DND-41 (cell line): ENCODE measurements at regions not wholly inside any gene's neighbourhood (a gene's known extent, or its start where the extent isn't known, plus 50 kb on each side); places are given as distances from the start of the nearest gene placed in this dataset.

Experiments used
- ATAC-seq: fragments of 200-7000 bp; cut with Tn5 transposase; 3 replicates; pipeline ENCODE4 v1.9.1; 2021; ENCODE audit warnings: low read depth; ENCODE audit not compliant: insufficient read depth
- DNase-seq: peaks from one replicate; pipeline ENCODE4 v3.0.0-alpha.2; 2020
- H2AFZ ChIP-seq: 2 replicates; pipeline ENCODE4 v1.6.0; 2012; ENCODE audit warnings: low read depth, low read length
- H3K27ac ChIP-seq: 2 replicates; pipeline ENCODE4 v1.5.1; 2012; ENCODE audit warnings: low read length, inconsistent platforms
- H3K27me3 ChIP-seq: fragments of 200-600 bp; sonication (generic); 2 replicates; pipeline ENCODE4 v1.6.0; 2012; ENCODE audit warnings: low read length, mild to moderate bottlenecking, inconsistent platforms; ENCODE audit not compliant: insufficient read depth, poor library complexity
- H3K36me3 ChIP-seq: 2 replicates; pipeline ENCODE4 v1.5.1; 2012; ENCODE audit warnings: low read length, inconsistent platforms; ENCODE audit not compliant: insufficient read depth
- H3K4me1 ChIP-seq: 2 replicates; pipeline ENCODE4 v1.5.1; 2012; ENCODE audit warnings: mild to moderate bottlenecking, low read length; ENCODE audit not compliant: insufficient read depth
- H3K4me2 ChIP-seq: 2 replicates; pipeline ENCODE4 v1.6.0; 2012; ENCODE audit warnings: mild to moderate bottlenecking, moderate library complexity, low read length, inconsistent platforms; ENCODE audit not compliant: insufficient read depth
- H3K4me3 ChIP-seq, 2 experiments: fragments of 200-600 bp in 1 of 2; shearing (Covaris generic) in 1 of 2; 2 replicates each; pipeline ENCODE4 v1.5.1; 2012 to 2016; ENCODE audit warnings: inconsistent platforms in 2 of 2, low read length in 2 of 2, mild to moderate bottlenecking in 2 of 2, low read depth in 1 of 2, moderate library complexity in 1 of 2
- H3K79me2 ChIP-seq: 2 replicates; pipeline ENCODE4 v1.6.0; 2012; ENCODE audit warnings: low read length, inconsistent platforms; ENCODE audit not compliant: insufficient read depth
- H3K9ac ChIP-seq: 2 replicates; pipeline ENCODE4 v1.6.0; 2012; ENCODE audit warnings: low read depth, mild to moderate bottlenecking, inconsistent platforms, low read length, moderate library complexity
- H3K9me3 ChIP-seq: 2 replicates; pipeline ENCODE4 v1.5.1; 2012; ENCODE audit warnings: low read length, moderate library complexity, mild to moderate bottlenecking, inconsistent platforms; ENCODE audit not compliant: insufficient read depth, severe bottlenecking
- H4K20me1 ChIP-seq: 2 replicates; pipeline ENCODE4 v1.6.0; 2012; ENCODE audit warnings: low read length; ENCODE audit not compliant: insufficient read depth
- EZH2 ChIP-seq: IDR thresholded peaks from 3 replicates; pipeline ENCODE4 v1.6.1; 2012; ENCODE audit warnings: borderline replicate concordance, low read depth, mild to moderate bottlenecking, moderate library complexity, low read length, inconsistent platforms; ENCODE audit not compliant: severe bottlenecking
- TF ChIP-seq, protein P1 (sequence below): IDR thresholded peaks from 2 replicates; pipeline ENCODE4 v1.5.1; 2012; ENCODE audit warnings: borderline replicate concordance, low read length, moderate library complexity, mild to moderate bottlenecking; ENCODE audit not compliant: poor library complexity, severe bottlenecking; ENCODE audit errors: extremely low read depth

DNA sequence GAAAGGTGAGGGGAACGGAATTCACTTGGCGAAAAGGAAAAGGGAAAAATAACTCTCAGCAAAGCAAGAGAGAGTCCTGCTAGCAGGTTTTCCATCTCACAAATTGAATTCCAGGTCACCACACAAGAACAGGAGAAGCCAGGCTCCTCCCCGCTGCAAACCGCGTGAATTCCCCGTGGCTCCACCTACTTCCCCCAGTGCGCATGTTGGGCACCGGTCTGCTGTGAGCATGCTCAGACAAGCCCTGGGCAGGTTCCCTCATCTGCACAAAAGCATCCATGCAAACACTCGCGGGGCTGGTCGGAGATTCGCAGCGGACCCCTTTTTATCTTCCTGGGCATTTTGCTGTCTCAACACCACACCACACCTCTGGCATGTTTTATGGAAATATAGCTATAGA, 58.5 kb upstream of the S1PR3 start:
- no peak overlapping the region for H3K27ac ChIP-seq
- H3K4me3 ChIP-seq, result no peak overlapping the region
- no peak overlapping the region for H2AFZ ChIP-seq

DNA sequence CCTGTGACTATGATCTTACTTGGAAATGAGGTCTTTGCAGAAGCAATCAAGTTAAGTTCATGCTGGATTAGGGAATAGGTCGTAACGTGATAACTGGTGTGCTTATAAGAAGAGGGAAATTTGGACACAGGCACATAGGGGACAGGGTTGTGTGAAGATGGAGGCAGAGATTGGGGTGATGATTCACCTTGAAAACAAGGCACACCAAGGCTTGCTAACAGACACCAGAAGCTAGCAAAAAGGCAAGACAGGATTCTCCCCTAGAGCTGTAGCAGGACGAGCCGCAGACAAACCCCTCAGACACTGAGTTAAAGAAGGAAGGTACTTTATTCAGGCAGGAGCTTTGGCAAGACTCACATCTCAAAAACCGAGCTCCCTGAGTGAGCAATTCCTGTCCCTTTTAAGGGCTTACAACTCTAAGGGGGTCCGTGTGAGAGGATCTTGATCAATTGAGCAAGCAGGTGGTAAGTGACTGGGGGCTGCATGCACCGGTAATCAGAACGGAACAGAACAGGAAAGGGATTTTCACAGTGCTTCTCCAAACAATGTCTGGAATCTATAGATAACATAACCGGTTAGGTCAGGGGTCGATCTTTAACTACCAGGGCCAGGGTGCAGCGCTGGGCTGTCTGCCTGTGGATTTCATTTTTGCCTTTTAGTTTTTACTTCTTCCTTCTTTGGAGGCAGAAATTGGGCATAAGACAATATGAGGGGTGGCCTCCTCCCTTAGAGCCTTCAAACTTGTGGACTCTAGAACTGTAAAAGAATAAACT, 57.5 kb upstream of the S1PR3 start:
- H2AFZ ChIP-seq, result no peak overlapping the region
- H3K79me2 ChIP-seq, result no peaks in the 10 kb centered on the region
- H3K4me1 ChIP-seq, result no peaks in the 10 kb centered on the region
- no peak overlapping the region for H3K4me2 ChIP-seq
- no peak for TF ChIP-seq EZH2
- TF ChIP-seq, protein P1, sequence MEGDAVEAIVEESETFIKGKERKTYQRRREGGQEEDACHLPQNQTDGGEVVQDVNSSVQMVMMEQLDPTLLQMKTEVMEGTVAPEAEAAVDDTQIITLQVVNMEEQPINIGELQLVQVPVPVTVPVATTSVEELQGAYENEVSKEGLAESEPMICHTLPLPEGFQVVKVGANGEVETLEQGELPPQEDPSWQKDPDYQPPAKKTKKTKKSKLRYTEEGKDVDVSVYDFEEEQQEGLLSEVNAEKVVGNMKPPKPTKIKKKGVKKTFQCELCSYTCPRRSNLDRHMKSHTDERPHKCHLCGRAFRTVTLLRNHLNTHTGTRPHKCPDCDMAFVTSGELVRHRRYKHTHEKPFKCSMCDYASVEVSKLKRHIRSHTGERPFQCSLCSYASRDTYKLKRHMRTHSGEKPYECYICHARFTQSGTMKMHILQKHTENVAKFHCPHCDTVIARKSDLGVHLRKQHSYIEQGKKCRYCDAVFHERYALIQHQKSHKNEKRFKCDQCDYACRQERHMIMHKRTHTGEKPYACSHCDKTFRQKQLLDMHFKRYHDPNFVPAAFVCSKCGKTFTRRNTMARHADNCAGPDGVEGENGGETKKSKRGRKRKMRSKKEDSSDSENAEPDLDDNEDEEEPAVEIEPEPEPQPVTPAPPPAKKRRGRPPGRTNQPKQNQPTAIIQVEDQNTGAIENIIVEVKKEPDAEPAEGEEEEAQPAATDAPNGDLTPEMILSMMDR, result no peak
- no peak for DNase-seq
- no peaks in the 10 kb centered on the region for H3K36me3 ChIP-seq
- no peak overlapping the region for H3K27ac ChIP-seq
- no peaks in the 10 kb centered on the region for H3K27me3 ChIP-seq
- no peaks in the 10 kb centered on the region for H3K9me3 ChIP-seq
- H3K4me3 ChIP-seq, result no peak overlapping the region
- H4K20me1 ChIP-seq, result no peaks in the 10 kb centered on the region
- no peak overlapping the region for H3K9ac ChIP-seq
- no peak for ATAC-seq

More for the DNA sequence above, 58.5 kb upstream of the S1PR3 start:
- Histone ChIP-seq H3K36me3 (no peaks in the 10 kb centered on the region), H3K79me2 (no peaks in the 10 kb centered on the region), H3K27me3 (no peaks in the 10 kb centered on the region), H3K9ac (no peak overlapping the region), H3K9me3 (no peaks in the 10 kb centered on the region), H4K20me1 (no peaks in the 10 kb centered on the region), H3K4me2 (no peak overlapping the region), H3K4me1 (no peaks in the 10 kb centered on the region)
- no peak for DNase-seq
- no peak for TF ChIP-seq EZH2
- TF ChIP-seq, protein P1, result no peak
- no peak for ATAC-seq

DNA sequence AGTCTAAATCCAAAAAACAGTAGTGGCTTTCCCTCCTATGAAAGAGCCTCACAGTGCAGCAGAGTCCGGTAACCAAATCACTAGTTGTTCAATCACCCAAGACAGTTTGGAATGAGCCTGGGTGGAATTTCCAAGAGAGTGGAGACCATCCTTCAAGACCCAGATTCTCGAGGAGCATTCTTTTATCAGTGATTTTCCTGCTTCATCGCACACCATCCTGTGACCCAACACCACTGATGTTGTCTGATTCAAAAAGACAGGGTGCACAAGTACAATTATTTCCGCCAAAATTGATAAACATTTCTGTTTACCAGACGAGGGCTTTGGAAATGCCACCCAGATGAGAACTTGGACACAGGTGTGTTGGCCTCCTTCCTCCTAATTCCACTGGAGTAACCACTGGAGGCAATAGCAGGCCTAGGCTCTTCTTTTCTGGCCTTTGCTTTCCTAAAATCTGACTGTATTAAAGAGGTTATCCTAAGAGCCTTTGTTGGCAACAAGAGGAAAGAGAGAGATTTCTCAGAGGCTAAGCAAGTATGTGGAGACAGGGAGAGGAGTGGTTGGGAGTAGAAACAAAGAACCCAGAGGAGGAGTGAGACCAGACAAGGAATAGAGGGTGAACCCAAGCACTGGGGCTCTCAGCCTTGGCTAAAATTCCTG, 56.3 kb upstream of the S1PR3 start:
- no peak for TF ChIP-seq EZH2
- no peak for ATAC-seq
- no peak overlapping the region for H3K4me2 ChIP-seq

DNA sequence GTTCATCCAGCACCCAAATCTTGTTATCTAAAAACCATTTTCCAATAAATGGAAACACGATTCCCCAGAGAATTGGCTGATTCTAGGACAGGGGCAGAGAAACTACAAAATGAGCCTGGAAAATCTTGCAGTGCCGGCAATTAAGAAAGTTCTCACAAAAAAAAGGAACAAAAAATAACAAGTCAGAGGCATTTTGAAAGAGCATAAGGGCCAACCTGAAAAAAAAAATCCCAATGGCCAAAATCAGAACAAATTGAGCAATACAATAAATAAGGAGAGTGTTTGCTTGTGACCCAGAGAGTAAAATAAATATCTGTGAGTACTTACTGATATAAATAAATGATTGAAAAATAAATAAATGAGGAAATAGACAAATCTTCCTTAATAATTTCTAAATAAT, 55.1 kb upstream of the S1PR3 start:
- Histone ChIP-seq H3K4me2 (no peak overlapping the region), H3K27ac (no peak overlapping the region), H3K36me3 (no peaks in the 10 kb centered on the region), H3K9ac (no peak overlapping the region), H3K4me1 (no peaks in the 10 kb centered on the region), H3K9me3 (no peaks in the 10 kb centered on the region), H3K4me3 (no peak overlapping the region), H4K20me1 (no peaks in the 10 kb centered on the region), H3K79me2 (no peaks in the 10 kb centered on the region), H2AFZ (no peak overlapping the region), H3K27me3 (no peaks in the 10 kb centered on the region)
- DNase-seq, result no peak
- ATAC-seq, result no peak
- TF ChIP-seq, protein P1, result no peak
- TF ChIP-seq EZH2, result no peak

More for the DNA sequence above, 56.3 kb upstream of the S1PR3 start:
- no peak overlapping the region for H3K4me3 ChIP-seq
- H3K36me3 ChIP-seq, result no peaks in the 10 kb centered on the region
- H3K79me2 ChIP-seq, result no peaks in the 10 kb centered on the region
- H3K27me3 ChIP-seq, result no peaks in the 10 kb centered on the region
- H2AFZ ChIP-seq, result no peak overlapping the region
- no peaks in the 10 kb centered on the region for H3K9me3 ChIP-seq
- no peak overlapping the region for H3K9ac ChIP-seq
- H3K4me1 ChIP-seq, result no peaks in the 10 kb centered on the region
- DNase-seq, result no peak
- H3K27ac ChIP-seq, result no peak overlapping the region
- no peaks in the 10 kb centered on the region for H4K20me1 ChIP-seq
